ENCODE measurements at regions not wholly inside any gene's neighbourhood (a gene's known extent, or its start where the extent isn't known, plus 50 kb on each side); places are given as distances from the start of the nearest gene placed in this dataset.

DNA sequence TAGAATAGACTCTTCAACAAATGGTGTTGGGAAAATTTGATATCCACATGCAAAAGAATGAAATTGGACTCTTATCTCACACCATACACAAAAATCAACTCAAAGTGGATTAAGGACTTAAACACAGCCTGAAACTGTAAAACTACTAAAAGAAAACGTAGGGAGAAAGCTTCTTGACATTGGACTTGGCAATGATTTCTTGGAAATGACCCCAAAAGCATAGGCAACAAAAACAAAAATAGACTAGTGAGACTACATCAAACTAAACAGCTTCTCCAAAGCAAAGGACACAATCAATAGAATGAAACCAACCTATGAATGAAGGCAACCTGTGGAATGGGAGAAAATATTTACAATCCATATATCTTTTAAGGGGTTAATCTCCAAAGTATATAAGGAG, 94.7 kb upstream of the INTU start:
- no peak for TF ChIP-seq RAD21 (IDR thresholded peaks at IDR 0.05)
- TF ChIP-seq, protein P1, sequence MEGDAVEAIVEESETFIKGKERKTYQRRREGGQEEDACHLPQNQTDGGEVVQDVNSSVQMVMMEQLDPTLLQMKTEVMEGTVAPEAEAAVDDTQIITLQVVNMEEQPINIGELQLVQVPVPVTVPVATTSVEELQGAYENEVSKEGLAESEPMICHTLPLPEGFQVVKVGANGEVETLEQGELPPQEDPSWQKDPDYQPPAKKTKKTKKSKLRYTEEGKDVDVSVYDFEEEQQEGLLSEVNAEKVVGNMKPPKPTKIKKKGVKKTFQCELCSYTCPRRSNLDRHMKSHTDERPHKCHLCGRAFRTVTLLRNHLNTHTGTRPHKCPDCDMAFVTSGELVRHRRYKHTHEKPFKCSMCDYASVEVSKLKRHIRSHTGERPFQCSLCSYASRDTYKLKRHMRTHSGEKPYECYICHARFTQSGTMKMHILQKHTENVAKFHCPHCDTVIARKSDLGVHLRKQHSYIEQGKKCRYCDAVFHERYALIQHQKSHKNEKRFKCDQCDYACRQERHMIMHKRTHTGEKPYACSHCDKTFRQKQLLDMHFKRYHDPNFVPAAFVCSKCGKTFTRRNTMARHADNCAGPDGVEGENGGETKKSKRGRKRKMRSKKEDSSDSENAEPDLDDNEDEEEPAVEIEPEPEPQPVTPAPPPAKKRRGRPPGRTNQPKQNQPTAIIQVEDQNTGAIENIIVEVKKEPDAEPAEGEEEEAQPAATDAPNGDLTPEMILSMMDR (IDR thresholded peaks at IDR 0.05; ENCODE audit: low read depth, low read length, missing input control) = no peak
- no peak for TF ChIP-seq MAX (IDR thresholded peaks at IDR 0.05)
- no peak for TF ChIP-seq EGR1 (IDR thresholded peaks at IDR 0.05; ENCODE audit: low read depth in 2 of 2)
- TF ChIP-seq REST (IDR thresholded peaks at IDR 0.05) = no peak
- no peak for TF ChIP-seq JUND (IDR thresholded peaks at IDR 0.05)
- TF ChIP-seq ATF3 (IDR thresholded peaks at IDR 0.05) = no peak
- TF ChIP-seq TAF1 (conservative IDR thresholded peaks at IDR 0.05) = no peak
- TF ChIP-seq HNF4A (conservative IDR thresholded peaks at IDR 0.05) = no peak
- no peak for TF ChIP-seq YY1 (IDR thresholded peaks at IDR 0.05)
- TF ChIP-seq, protein P2, sequence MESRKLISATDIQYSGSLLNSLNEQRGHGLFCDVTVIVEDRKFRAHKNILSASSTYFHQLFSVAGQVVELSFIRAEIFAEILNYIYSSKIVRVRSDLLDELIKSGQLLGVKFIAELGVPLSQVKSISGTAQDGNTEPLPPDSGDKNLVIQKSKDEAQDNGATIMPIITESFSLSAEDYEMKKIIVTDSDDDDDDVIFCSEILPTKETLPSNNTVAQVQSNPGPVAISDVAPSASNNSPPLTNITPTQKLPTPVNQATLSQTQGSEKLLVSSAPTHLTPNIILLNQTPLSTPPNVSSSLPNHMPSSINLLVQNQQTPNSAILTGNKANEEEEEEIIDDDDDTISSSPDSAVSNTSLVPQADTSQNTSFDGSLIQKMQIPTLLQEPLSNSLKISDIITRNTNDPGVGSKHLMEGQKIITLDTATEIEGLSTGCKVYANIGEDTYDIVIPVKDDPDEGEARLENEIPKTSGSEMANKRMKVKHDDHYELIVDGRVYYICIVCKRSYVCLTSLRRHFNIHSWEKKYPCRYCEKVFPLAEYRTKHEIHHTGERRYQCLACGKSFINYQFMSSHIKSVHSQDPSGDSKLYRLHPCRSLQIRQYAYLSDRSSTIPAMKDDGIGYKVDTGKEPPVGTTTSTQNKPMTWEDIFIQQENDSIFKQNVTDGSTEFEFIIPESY (IDR thresholded peaks at IDR 0.05) = no peak
- no peak for TF ChIP-seq SP1 (IDR thresholded peaks at IDR 0.05)
- no peak for TF ChIP-seq FOXA1 (IDR thresholded peaks at IDR 0.05)
- no peak for TF ChIP-seq GABPA (IDR thresholded peaks at IDR 0.05 in 1 of 2, conservative IDR thresholded peaks at IDR 0.05 in 1 of 2)
